ENCODE measurements at regions not wholly inside any gene's neighbourhood (a gene's known extent, or its start where the extent isn't known, plus 50 kb on each side); places are given as distances from the start of the nearest gene placed in this dataset.

GRCh38 chr3:187936676-187937075 lies 191.4 kb upstream of the BCL6 start:
- no peak for DNase-seq (ENCODE audit: low read depth)
- peaks cover 9% of the 10 kb centered on the region for H3K4me1 ChIP-seq (ENCODE audit: control insufficient read depth, insufficient read depth, low read length)
- no peak overlapping the region for H3K9ac ChIP-seq (ENCODE audit: low read length)
- no peaks in the 10 kb centered on the region for H3K36me3 ChIP-seq (ENCODE audit: control insufficient read depth, insufficient read depth, low read length, severe bottlenecking)
- H3K27me3 ChIP-seq (replicated peaks; ENCODE audit: control insufficient read depth, insufficient read depth, low read length) = no peaks in the 10 kb centered on the region
- H3K4me3 ChIP-seq (ENCODE audit: low read length) = no peak overlapping the region
- H3K9me3 ChIP-seq (ENCODE audit: control insufficient read depth, low read length) = no peaks in the 10 kb centered on the region

DNA sequence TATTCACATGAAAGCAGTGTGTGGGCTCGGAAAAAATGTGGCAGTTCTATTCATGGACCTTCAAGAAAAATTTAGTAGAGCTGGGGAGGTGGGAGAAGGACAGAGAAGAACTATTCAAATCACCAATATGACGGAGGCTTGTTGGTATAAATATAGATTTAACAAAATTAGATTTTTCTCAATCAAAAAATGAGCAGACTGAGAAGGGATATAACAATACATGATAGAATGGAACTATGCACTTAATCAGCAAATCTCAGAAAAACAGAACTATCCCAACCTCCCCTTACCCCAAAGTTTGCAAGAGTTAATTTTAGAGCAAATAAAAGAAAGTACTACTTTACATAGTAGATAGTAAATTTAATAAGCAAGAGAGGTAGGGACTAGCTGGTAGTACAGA lies 194.6 kb upstream of the BCL6 start:
- Histone ChIP-seq H3K9me3 (ENCODE audit: control insufficient read depth, low read length) (no peaks in the 10 kb centered on the region), H3K4me3 (ENCODE audit: low read length) (no peak overlapping the region), H3K9ac (ENCODE audit: low read length) (no peak overlapping the region), H3K36me3 (ENCODE audit: control insufficient read depth, insufficient read depth, low read length, severe bottlenecking) (no peaks in the 10 kb centered on the region), H3K4me1 (ENCODE audit: control insufficient read depth, insufficient read depth, low read length) (peaks cover 15% of the 10 kb centered on the region), H3K27me3 (replicated peaks; ENCODE audit: control insufficient read depth, insufficient read depth, low read length) (no peaks in the 10 kb centered on the region)
- no peak for DNase-seq (ENCODE audit: low read depth)

DNA sequence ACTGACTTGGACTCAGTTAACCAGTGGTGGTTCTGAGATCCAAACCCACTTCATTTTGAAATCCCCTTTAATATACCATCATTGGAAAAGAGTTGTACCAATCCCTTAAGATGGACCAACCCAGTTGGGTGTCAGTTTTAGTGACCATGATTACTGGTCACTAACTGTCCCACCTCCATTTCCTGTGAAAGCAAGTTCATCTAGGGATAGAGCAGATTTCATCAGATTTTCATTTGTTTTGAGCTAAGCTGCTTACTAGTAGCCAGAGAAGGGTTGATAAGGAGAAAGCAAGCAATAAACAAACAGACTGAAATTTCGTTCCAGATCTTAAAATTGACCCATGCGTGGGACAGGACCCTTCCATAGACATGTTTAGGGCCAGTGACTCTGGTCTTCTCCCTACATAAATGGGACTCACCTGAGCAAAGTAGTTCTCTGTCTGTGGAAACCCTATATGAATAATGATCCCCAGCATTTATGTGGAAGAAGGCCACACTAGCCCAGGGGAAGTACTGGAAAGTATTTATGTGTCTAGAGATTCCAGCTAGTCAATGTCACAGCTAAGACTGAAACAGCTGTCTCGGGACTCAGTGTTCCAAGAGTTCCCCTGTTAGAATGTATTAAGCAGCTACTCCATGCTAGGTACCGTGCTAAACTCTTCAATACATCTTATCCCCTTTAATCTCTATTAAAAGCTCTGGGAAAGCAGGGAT lies 196.0 kb upstream of the BCL6 start:
- DNase-seq (ENCODE audit: low read depth) = no peak
- Histone ChIP-seq H3K4me3 (ENCODE audit: low read length) (no peak overlapping the region), H3K4me1 (ENCODE audit: control insufficient read depth, insufficient read depth, low read length) (peaks cover 21% of the 10 kb centered on the region), H3K36me3 (ENCODE audit: control insufficient read depth, insufficient read depth, low read length, severe bottlenecking) (no peaks in the 10 kb centered on the region), H3K9ac (ENCODE audit: low read length) (no peak overlapping the region), H3K27me3 (replicated peaks; ENCODE audit: control insufficient read depth, insufficient read depth, low read length) (no peaks in the 10 kb centered on the region), H3K9me3 (ENCODE audit: control insufficient read depth, low read length) (no peaks in the 10 kb centered on the region)

GRCh38 chr3:187941848-187942194 lies 196.6 kb upstream of the BCL6 start:
- Histone ChIP-seq H3K36me3 (ENCODE audit: control insufficient read depth, insufficient read depth, low read length, severe bottlenecking) (no peaks in the 10 kb centered on the region), H3K4me1 (ENCODE audit: control insufficient read depth, insufficient read depth, low read length) (peaks cover 26% of the 10 kb centered on the region), H3K4me3 (ENCODE audit: low read length) (no peak overlapping the region), H3K27me3 (replicated peaks; ENCODE audit: control insufficient read depth, insufficient read depth, low read length) (no peaks in the 10 kb centered on the region), H3K9ac (ENCODE audit: low read length) (no peak overlapping the region), H3K9me3 (ENCODE audit: control insufficient read depth, low read length) (no peaks in the 10 kb centered on the region)
- no peak for DNase-seq (ENCODE audit: low read depth)

GRCh38 chr3:187942658-187943241 lies 197.5 kb upstream of the BCL6 start:
- Histone ChIP-seq H3K4me1 (ENCODE audit: control insufficient read depth, insufficient read depth, low read length) (peaks cover 26% of the 10 kb centered on the region), H3K9ac (ENCODE audit: low read length) (no peak overlapping the region), H3K4me3 (ENCODE audit: low read length) (no peak overlapping the region), H3K9me3 (ENCODE audit: control insufficient read depth, low read length) (no peaks in the 10 kb centered on the region), H3K36me3 (ENCODE audit: control insufficient read depth, insufficient read depth, low read length, severe bottlenecking) (no peaks in the 10 kb centered on the region), H3K27me3 (replicated peaks; ENCODE audit: control insufficient read depth, insufficient read depth, low read length) (no peaks in the 10 kb centered on the region)
- no peak for DNase-seq (ENCODE audit: low read depth)

DNA sequence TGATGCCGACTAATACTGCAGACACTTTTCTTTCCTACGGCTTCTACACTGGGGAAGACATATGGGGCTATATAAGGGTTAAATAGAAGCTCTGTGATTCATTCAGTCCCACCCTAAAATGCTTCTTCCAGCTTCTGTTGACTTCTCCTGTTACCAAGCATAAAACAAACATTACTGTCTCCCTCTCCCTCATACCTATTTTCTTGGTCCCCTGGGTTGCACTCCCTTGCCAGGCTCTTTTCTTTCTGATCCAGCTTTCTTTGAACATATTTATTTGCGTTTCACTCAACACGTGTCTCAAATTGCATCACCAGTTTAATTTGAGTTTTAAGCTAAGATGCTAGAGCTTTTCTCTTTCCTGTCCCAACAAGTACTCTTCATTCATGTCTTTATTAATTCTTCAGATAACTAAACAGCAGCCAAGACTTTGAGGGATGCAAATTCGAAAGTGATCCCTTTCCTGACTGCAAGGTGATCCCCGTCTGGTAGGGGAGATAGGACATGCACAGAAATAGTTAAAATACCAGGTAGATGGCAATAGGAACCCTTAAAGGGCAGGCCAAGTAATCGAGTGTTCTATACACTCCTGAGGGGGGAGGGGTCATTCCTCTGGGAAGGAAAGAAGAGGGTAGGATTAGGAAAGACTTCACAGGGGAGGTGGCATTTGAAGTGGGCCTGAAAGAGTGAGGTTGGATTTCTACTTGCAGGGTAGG lies 198.6 kb upstream of the BCL6 start:
- peak; percentile 49 for DNase-seq (ENCODE audit: low read depth)
- Histone ChIP-seq H3K9ac (ENCODE audit: low read length) (no peak overlapping the region), H3K4me1 (ENCODE audit: control insufficient read depth, insufficient read depth, low read length) (peaks cover 26% of the 10 kb centered on the region), H3K9me3 (ENCODE audit: control insufficient read depth, low read length) (no peaks in the 10 kb centered on the region), H3K36me3 (ENCODE audit: control insufficient read depth, insufficient read depth, low read length, severe bottlenecking) (no peaks in the 10 kb centered on the region), H3K4me3 (ENCODE audit: low read length) (no peak overlapping the region), H3K27me3 (replicated peaks; ENCODE audit: control insufficient read depth, insufficient read depth, low read length) (no peaks in the 10 kb centered on the region)

DNA sequence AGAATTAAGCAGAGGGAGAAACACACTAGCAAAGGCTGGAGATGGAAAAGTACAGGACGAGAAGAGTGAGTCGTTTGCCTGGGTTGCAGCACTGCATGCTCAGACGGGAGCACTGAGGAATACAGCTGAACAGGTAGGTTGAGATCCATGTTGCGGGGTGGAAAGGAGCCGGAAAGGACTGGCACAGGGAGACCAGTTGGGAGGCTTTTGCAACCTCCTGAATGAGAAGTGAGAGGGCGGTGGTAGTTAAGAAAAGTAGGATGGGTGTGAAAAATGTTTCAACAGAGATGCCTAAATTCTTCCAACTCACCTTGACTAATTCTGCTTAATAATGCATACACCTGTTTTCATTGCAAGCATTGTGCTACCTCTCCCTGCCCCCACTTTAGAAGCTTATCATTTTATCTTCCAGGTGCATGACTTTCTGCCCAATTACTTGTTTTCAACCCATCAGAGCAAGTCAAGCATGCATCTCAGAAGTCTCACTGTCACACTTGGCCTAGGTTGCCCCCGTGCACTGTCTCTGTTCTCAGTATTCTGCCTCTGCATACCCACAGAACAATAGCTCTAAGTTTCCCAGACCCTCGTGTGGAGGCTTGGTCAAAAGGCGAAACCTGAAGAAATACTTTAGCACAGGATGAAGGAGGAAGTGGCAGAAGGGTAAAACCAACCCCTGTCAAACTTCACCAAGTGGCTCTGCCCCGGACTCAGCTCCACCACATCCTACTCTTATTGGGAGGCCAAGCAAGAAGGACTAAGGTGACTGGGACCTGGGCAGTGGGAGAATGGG lies 199.3 kb upstream of the BCL6 start:
- DNase-seq (ENCODE audit: low read depth) = no peak
- Histone ChIP-seq H3K4me1 (ENCODE audit: control insufficient read depth, insufficient read depth, low read length) (peaks cover 26% of the 10 kb centered on the region), H3K9me3 (ENCODE audit: control insufficient read depth, low read length) (no peaks in the 10 kb centered on the region), H3K27me3 (replicated peaks; ENCODE audit: control insufficient read depth, insufficient read depth, low read length) (no peaks in the 10 kb centered on the region), H3K4me3 (ENCODE audit: low read length) (no peak overlapping the region), H3K36me3 (ENCODE audit: control insufficient read depth, insufficient read depth, low read length, severe bottlenecking) (no peaks in the 10 kb centered on the region), H3K9ac (ENCODE audit: low read length) (no peak overlapping the region)

DNA sequence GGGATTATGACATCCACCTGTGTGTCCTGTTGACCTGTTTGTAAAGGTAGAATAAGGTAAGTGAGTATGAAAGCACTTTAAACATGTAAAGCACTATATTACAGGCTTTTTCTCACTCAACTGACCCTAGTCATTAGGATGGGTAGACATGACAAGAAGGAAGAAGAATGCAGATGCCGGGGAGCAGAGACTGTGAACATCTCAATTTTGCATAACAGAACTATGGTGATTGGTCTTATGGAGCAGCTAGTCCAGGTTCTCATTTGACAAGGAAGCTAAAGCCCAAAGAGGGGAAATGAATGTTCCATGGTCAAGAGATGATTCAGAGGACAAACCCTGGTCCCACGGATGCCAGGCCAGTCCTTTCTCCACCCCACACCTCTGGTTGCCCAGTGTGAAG lies 200.1 kb upstream of the BCL6 start:
- H3K4me1 ChIP-seq (ENCODE audit: control insufficient read depth, insufficient read depth, low read length) = peaks cover 26% of the 10 kb centered on the region
- DNase-seq (ENCODE audit: low read depth) = no peak
- no peak overlapping the region for H3K4me3 ChIP-seq (ENCODE audit: low read length)
- no peaks in the 10 kb centered on the region for H3K9me3 ChIP-seq (ENCODE audit: control insufficient read depth, low read length)
- H3K27me3 ChIP-seq (replicated peaks; ENCODE audit: control insufficient read depth, insufficient read depth, low read length) = no peaks in the 10 kb centered on the region
- H3K36me3 ChIP-seq (ENCODE audit: control insufficient read depth, insufficient read depth, low read length, severe bottlenecking) = no peaks in the 10 kb centered on the region
- H3K9ac ChIP-seq (ENCODE audit: low read length) = no peak overlapping the region

DNA sequence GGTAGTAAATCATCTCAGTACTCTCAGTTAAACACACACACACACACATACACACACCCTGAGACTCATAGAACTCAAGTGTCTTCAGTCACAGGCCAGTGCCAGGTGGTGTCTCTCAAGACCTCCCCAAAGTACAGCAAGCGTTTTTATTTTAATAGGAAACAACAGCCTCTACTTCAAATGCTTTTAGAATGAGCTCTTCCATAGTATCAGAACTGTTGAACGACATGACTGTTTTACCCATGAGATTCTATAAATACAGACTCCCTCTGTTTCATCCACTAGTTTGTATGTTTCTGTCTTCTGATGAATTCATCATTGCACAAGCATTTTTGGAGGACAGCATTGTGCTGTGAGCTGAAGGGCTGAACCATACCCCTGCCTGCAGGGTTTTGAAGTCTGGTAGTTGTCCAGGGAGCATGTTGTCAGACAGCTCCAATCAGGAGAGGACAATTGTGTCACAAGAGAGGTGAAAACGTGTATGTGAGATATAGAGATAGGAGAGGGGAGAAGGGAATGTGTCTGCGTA lies 201.0 kb upstream of the BCL6 start:
- H3K27me3 ChIP-seq (replicated peaks; ENCODE audit: control insufficient read depth, insufficient read depth, low read length) = no peaks in the 10 kb centered on the region
- peak; percentile 71 for DNase-seq (ENCODE audit: low read depth)
- no peak overlapping the region for H3K4me3 ChIP-seq (ENCODE audit: low read length)
- peaks cover 24% of the 10 kb centered on the region for H3K4me1 ChIP-seq (ENCODE audit: control insufficient read depth, insufficient read depth, low read length)
- H3K9ac ChIP-seq (ENCODE audit: low read length) = no peak overlapping the region
- H3K36me3 ChIP-seq (ENCODE audit: control insufficient read depth, insufficient read depth, low read length, severe bottlenecking) = no peaks in the 10 kb centered on the region
- H3K9me3 ChIP-seq (ENCODE audit: control insufficient read depth, low read length) = no peaks in the 10 kb centered on the region

- no peak for DNase-seq (ENCODE audit: low read depth)
- Histone ChIP-seq H3K9ac (ENCODE audit: low read length) (no peak overlapping the region), H3K4me3 (ENCODE audit: low read length) (no peak overlapping the region), H3K36me3 (ENCODE audit: control insufficient read depth, insufficient read depth, low read length, severe bottlenecking) (no peaks in the 10 kb centered on the region), H3K27me3 (replicated peaks; ENCODE audit: control insufficient read depth, insufficient read depth, low read length) (no peaks in the 10 kb centered on the region), H3K9me3 (ENCODE audit: control insufficient read depth, low read length) (no peaks in the 10 kb centered on the region), H3K4me1 (ENCODE audit: control insufficient read depth, insufficient read depth, low read length) (peaks cover 25% of the 10 kb centered on the region)
Measured at GRCh38 chr3:187946981-187947380, 201.7 kb upstream of the BCL6 start.
